AG04449 (cell line): ENCODE measurements at regions not wholly inside any gene's neighbourhood (a gene's known extent, or its start where the extent isn't known, plus 50 kb on each side); places are given as distances from the start of the nearest gene placed in this dataset.
"Not testable (repeated sequence)": the region's sequence is repeated elsewhere in the genome, so short reads cannot be mapped to it uniquely, and the experiment has no call there.

ENCODE experiments used
- CTCF ChIA-PET: fragments of 350-600 bp; formaldehyde crosslinking; extraction: SDS; loops from one replicate; lab custom pipeline; 2021; ENCODE audit warnings: antibody characterized with exemption; lab: Yijun Ruan, JAX
- POLR2A ChIA-PET: fragments of 400-600, 350-600 bp; formaldehyde crosslinking; extraction: SDS; loops from one replicate; lab custom pipeline; 2020; ENCODE audit warnings: antibody characterized with exemption, inconsistent platforms; lab: Yijun Ruan, JAX
- DNase-seq: peaks from one replicate; pipeline ENCODE4 v3.0.0-alpha.2; 2010; ENCODE audit warnings: low read depth, low spot score
- H3K4me3 ChIP-seq: 2 replicates; pipeline ENCODE4 v1.5.1; 2011; ENCODE audit warnings: low read depth, mild to moderate bottlenecking, control low read depth, low read length
- CTCF ChIP-seq: IDR thresholded peaks from one replicate; pipeline ENCODE4 v1.5.1; 2011; ENCODE audit warnings: mild to moderate bottlenecking, moderate library complexity, low read length, control low read depth, inconsistent platforms; ENCODE audit not compliant: insufficient read depth; ENCODE audit errors: missing control alignments

- H3K4me3 ChIP-seq = no peak overlapping the region
- CTCF ChIA-PET = no interaction called here
- DNase-seq = no peak
- TF ChIP-seq CTCF = no peak
- POLR2A ChIA-PET = no interaction called here
These were observed 449.6 kb upstream of the HTR1E start for GRCh38 chr6:86487660-86488221.

GRCh38 chr6:86478316-86478715 lies 459.0 kb upstream of the HTR1E start:
- DNase-seq, H3K4me3 ChIP-seq, CTCF ChIA-PET, POLR2A ChIA-PET: not testable (repeated sequence)

- TF ChIP-seq CTCF = no peak
- POLR2A ChIA-PET = no interaction called here
- DNase-seq = no peak
- H3K4me3 ChIP-seq = no peak overlapping the region
- CTCF ChIA-PET = no interaction called here
These were observed 459.7 kb upstream of the HTR1E start for GRCh38 chr6:86477500-86478148.

GRCh38 chr6:86476311-86476710 lies 461.0 kb upstream of the HTR1E start:
- TF ChIP-seq CTCF = no peak
- no peak for DNase-seq
- CTCF ChIA-PET = no interaction called here

GRCh38 chr6:86474081-86474480 lies 463.2 kb upstream of the HTR1E start:
- no peak overlapping the region for H3K4me3 ChIP-seq
- DNase-seq = no peak
- CTCF ChIA-PET = no interaction called here
- POLR2A ChIA-PET = no interaction called here
- no peak for TF ChIP-seq CTCF

More at GRCh38 chr6:86476311-86476710, 461.0 kb upstream of the HTR1E start:
- POLR2A ChIA-PET = no interaction called here
- H3K4me3 ChIP-seq = no peak overlapping the region

- no peak for TF ChIP-seq CTCF
These were observed 465.5 kb upstream of the HTR1E start for GRCh38 chr6:86471791-86472190.

GRCh38 chr6:86459978-86460377 lies 477.4 kb upstream of the HTR1E start:
- no peak overlapping the region for H3K4me3 ChIP-seq
- POLR2A ChIA-PET = no interaction called here
- TF ChIP-seq CTCF = no peak
- CTCF ChIA-PET = no interaction called here
- no peak for DNase-seq

More at GRCh38 chr6:86471791-86472190, 465.5 kb upstream of the HTR1E start:
- no peak for DNase-seq
- POLR2A ChIA-PET = no interaction called here
- no peak overlapping the region for H3K4me3 ChIP-seq
- CTCF ChIA-PET = no interaction called here
